ENCODE measurements at regions not wholly inside any gene's neighbourhood (a gene's known extent, or its start where the extent isn't known, plus 50 kb on each side); places are given as distances from the start of the nearest gene placed in this dataset.
"Not testable (repeated sequence)": the region's sequence is repeated elsewhere in the genome, so short reads cannot be mapped to it uniquely, and the experiment has no call there.

- no peak for DNase-seq
These were observed 214.9 kb upstream of the UGT8 start for GRCh38 chr4:114383721-114384120.

GRCh38 chr4:114384629-114385028 lies 214.0 kb upstream of the UGT8 start:
- no peak for DNase-seq

- DNase-seq, result no peak
These were observed 213.2 kb upstream of the UGT8 start for GRCh38 chr4:114385195-114385985.

- no peak for DNase-seq
These were observed 211.9 kb upstream of the UGT8 start for GRCh38 chr4:114386637-114387233.

GRCh38 chr4:114389070-114389685 lies 209.4 kb upstream of the UGT8 start:
- no peak for DNase-seq

- DNase-seq, result no peak
These were observed 205.1 kb upstream of the UGT8 start for GRCh38 chr4:114393295-114394038.

- DNase-seq, result no peak
These were observed 201.8 kb upstream of the UGT8 start for GRCh38 chr4:114396808-114397207.

GRCh38 chr4:114398410-114398809 lies 200.2 kb upstream of the UGT8 start:
- DNase-seq, result no peak

- DNase-seq, result no peak
These were observed 199.5 kb upstream of the UGT8 start for GRCh38 chr4:114399105-114399504.

- no peak for DNase-seq
These were observed 198.1 kb upstream of the UGT8 start for GRCh38 chr4:114400531-114400930.

GRCh38 chr4:114401483-114401882 lies 197.1 kb upstream of the UGT8 start:
- DNase-seq, result no peak

- DNase-seq, result no peak
These were observed 181.4 kb upstream of the UGT8 start for GRCh38 chr4:114417214-114417613.

GRCh38 chr4:114420069-114420468 lies 178.5 kb upstream of the UGT8 start:
- no peak for DNase-seq

GRCh38 chr4:114423582-114423981 lies 175.0 kb upstream of the UGT8 start:
- DNase-seq, result no peak

GRCh38 chr4:114435116-114435515 lies 163.5 kb upstream of the UGT8 start:
- DNase-seq, result no peak

- DNase-seq, result no peak
These were observed 155.8 kb upstream of the UGT8 start for GRCh38 chr4:114442856-114443255.

GRCh38 chr4:114444211-114444610 lies 154.4 kb upstream of the UGT8 start:
- no peak for DNase-seq

- not testable (repeated sequence) for DNase-seq
These were observed 150.6 kb upstream of the UGT8 start for GRCh38 chr4:114447963-114448516.

GRCh38 chr4:114458728-114459127 lies 139.9 kb upstream of the UGT8 start:
- DNase-seq, result no peak

- no peak for DNase-seq
These were observed 133.8 kb upstream of the UGT8 start for GRCh38 chr4:114464726-114465272.

GRCh38 chr4:114465766-114466165 lies 132.8 kb upstream of the UGT8 start:
- DNase-seq, result no peak

- DNase-seq, result no peak
These were observed 132.3 kb upstream of the UGT8 start for GRCh38 chr4:114466299-114466698.

Measured in activated effector memory CD4-positive, alpha-beta T cell treated with anti-CD3 and anti-CD28 coated beads, Interleukin-2, amount 50 U/mL, for 16 hours (primary cell).